GM12878 (cell line): ENCODE measurements at regions not wholly inside any gene's neighbourhood (a gene's known extent, or its start where the extent isn't known, plus 50 kb on each side); places are given as distances from the start of the nearest gene placed in this dataset.

Experiments
- BACH1 ChIP-seq: fragments of 450-650 bp; IDR thresholded peaks from 2 replicates; pipeline ENCODE4 v1.6.1; 2017; ENCODE audit warnings: mild to moderate bottlenecking, borderline replicate concordance
- CBX5 ChIP-seq: sonication (generic); IDR thresholded peaks from 2 replicates; pipeline ENCODE4 v1.6.1; 2016; ENCODE audit warnings: low read depth, moderate library complexity, mild to moderate bottlenecking, inconsistent platforms
- CUX1 ChIP-seq: IDR thresholded peaks from 2 replicates; pipeline ENCODE4 v1.6.1; 2012; ENCODE audit warnings: improper control_type of control experiment, low read depth, low read length; ENCODE audit not compliant: insufficient replicate concordance
- ELK1 ChIP-seq: IDR thresholded peaks from 2 replicates; pipeline ENCODE4 v1.6.1; 2012; ENCODE audit warnings: low read depth, low read length, improper control_type of control experiment
- TF ChIP-seq, protein P1 (sequence below): IDR thresholded peaks from 2 replicates; pipeline ENCODE4 v1.6.1; 2012; ENCODE audit warnings: low read depth, low read length, improper control_type of control experiment
- TF ChIP-seq, protein P2 (sequence below): fragments of 450-650 bp; IDR thresholded peaks from 2 replicates; pipeline ENCODE4 v1.6.1; 2016; ENCODE audit warnings: mild to moderate bottlenecking

- TF ChIP-seq, protein P1, sequence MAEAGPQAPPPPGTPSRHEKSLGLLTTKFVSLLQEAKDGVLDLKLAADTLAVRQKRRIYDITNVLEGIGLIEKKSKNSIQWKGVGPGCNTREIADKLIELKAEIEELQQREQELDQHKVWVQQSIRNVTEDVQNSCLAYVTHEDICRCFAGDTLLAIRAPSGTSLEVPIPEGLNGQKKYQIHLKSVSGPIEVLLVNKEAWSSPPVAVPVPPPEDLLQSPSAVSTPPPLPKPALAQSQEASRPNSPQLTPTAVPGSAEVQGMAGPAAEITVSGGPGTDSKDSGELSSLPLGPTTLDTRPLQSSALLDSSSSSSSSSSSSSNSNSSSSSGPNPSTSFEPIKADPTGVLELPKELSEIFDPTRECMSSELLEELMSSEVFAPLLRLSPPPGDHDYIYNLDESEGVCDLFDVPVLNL: no peak
- no peak for TF ChIP-seq BACH1
- TF ChIP-seq CUX1: no peak
- no peak for TF ChIP-seq ELK1
- TF ChIP-seq, protein P2, sequence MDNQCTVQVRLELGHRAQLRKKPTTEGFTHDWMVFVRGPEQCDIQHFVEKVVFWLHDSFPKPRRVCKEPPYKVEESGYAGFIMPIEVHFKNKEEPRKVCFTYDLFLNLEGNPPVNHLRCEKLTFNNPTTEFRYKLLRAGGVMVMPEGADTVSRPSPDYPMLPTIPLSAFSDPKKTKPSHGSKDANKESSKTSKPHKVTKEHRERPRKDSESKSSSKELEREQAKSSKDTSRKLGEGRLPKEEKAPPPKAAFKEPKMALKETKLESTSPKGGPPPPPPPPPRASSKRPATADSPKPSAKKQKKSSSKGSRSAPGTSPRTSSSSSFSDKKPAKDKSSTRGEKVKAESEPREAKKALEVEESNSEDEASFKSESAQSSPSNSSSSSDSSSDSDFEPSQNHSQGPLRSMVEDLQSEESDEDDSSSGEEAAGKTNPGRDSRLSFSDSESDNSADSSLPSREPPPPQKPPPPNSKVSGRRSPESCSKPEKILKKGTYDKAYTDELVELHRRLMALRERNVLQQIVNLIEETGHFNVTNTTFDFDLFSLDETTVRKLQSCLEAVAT: no peak
- TF ChIP-seq CBX5: no peak
Observed at GRCh38 chr2:8111193-8111592, 570.7 kb upstream of the ID2 start (continued).
